CD4-positive, alpha-beta T cell (primary cell): ENCODE measurements at regions not wholly inside any gene's neighbourhood (a gene's known extent, or its start where the extent isn't known, plus 50 kb on each side); places are given as distances from the start of the nearest gene placed in this dataset.

ENCODE experiments used
- ATAC-seq: fragments of 200-7000 bp; cut with Tn5 transposase; one replicate; pipeline ENCODE4 v1.10.0; 2022; ENCODE audit warnings: mild to moderate bottlenecking; ENCODE audit not compliant: poor library complexity
- CTCF ChIA-PET: fragments of 350-600 bp; sonication (Branson Sonifier 250); formaldehyde crosslinking; loops from one replicate; lab custom pipeline; 2021; ENCODE audit warnings: antibody characterized with exemption, inconsistent platforms; lab: Charles Lee
- POLR2A ChIA-PET: fragments of 350-600 bp; sonication (Branson Sonifier 250); formaldehyde crosslinking; loops from one replicate; lab custom pipeline; 2021; ENCODE audit warnings: antibody characterized with exemption, inconsistent platforms; lab: Charles Lee
- DNase-seq, 14 experiments: peaks; one replicate each; pipeline ENCODE4 v3.0.0-alpha.2; 2013 to 2020; ENCODE audit warnings: mixed read lengths in 2 of 14
- H3K27ac ChIP-seq, 2 donors: one replicate each; pipeline versions ENCODE4 v1.5.1 to v1.7.0; 2013; ENCODE audit warnings: low read length in 2 of 2, low read depth in 1 of 2, mild to moderate bottlenecking in 1 of 2
- H3K27me3 ChIP-seq, 2 experiments: 1 replicate in 1 of 2; 2 replicates in 1 of 2; pipeline versions ENCODE4 v1.6.1 to v1.7.0; 2013; ENCODE audit warnings: low read length in 2 of 2, control low read depth in 1 of 2, mild to moderate bottlenecking in 1 of 2, moderate library complexity in 1 of 2; ENCODE audit not compliant: insufficient read depth in 2 of 2, control insufficient read depth in 1 of 2
- H3K36me3 ChIP-seq: one replicate; pipeline ENCODE4 v1.6.1; 2013; ENCODE audit warnings: low read length, control low read depth; ENCODE audit not compliant: insufficient read depth
- H3K4me1 ChIP-seq: one replicate; pipeline ENCODE4 v1.6.1; 2013; ENCODE audit warnings: low read length, control low read depth; ENCODE audit not compliant: insufficient read depth
- H3K4me3 ChIP-seq: one replicate; pipeline ENCODE4 v1.5.1; 2013; ENCODE audit warnings: mild to moderate bottlenecking, low read length, moderate library complexity
- H3K9me3 ChIP-seq, 2 experiments: 1 replicate in 1 of 2; 2 replicates in 1 of 2; pipeline versions ENCODE4 v1.6.1 to v1.7.0; 2013; ENCODE audit warnings: low read length in 2 of 2, mild to moderate bottlenecking in 2 of 2, control low read depth in 1 of 2, moderate library complexity in 1 of 2; ENCODE audit not compliant: control insufficient read depth in 1 of 2, insufficient read depth in 1 of 2
- H3K27ac Mint-ChIP-seq: one replicate; pipeline ENCODE4 v1.8.0; 2020; ENCODE audit warnings: mixed read lengths
- H3K27me3 Mint-ChIP-seq: one replicate; pipeline ENCODE4 v1.8.0; 2021; ENCODE audit warnings: mixed read lengths
- H3K36me3 Mint-ChIP-seq: one replicate; pipeline ENCODE4 v1.8.0; 2021; ENCODE audit warnings: low read depth, mixed read lengths
- H3K4me1 Mint-ChIP-seq: one replicate; pipeline ENCODE4 v1.8.0; 2021; ENCODE audit warnings: low read depth, mixed read lengths
- H3K4me3 Mint-ChIP-seq: one replicate; pipeline ENCODE4 v1.8.0; 2020; ENCODE audit warnings: mild to moderate bottlenecking, mixed read lengths
- H3K9me3 Mint-ChIP-seq: one replicate; pipeline ENCODE4 v1.8.0; 2020; ENCODE audit warnings: mixed read lengths
- intact Hi-C, 2 experiments: fragments of 100-400 bp; cut with DNase I in 1 of 2; cut with micrococcal nuclease in 1 of 2; formaldehyde crosslinking; loops; one replicate each; pipeline versions ENCODE4 v1.15.1 to v1.9.0; 2023 to 2025; cut with DNase I, micrococcal nuclease
- TF ChIP-seq, protein P1 (sequence below): fragments of 200-600 bp; IDR thresholded peaks from one replicate; pipeline ENCODE4 v1.8.0; 2022; ENCODE audit warnings: antibody characterized with exemption, mild to moderate bottlenecking

DNA sequence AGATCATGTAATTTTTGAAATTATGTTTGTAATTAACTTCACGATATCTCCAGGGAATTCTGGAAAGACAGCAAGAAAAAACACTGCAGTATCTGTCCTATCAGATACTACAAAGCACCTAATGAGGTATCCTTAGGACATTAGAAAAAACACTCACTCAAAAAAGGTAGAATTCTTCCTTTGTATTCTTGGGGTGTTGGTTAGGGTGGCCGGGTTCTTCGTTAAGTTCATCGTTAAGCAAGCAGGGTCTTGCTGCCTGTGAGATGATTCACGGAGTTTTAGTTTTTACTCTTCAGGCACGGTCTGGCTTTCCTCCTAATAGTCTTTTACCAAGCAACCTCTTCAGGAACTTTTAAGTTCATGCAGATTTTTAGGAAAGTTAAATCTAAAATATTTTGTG is 91.4 kb upstream of the IRX4 start:
- no peak overlapping the region for H3K4me3 ChIP-seq
- Mint-ChIP-seq H3K36me3 (no peaks in the 10 kb centered on the region), H3K27ac (no peak overlapping the region), H3K4me1 (no peaks in the 10 kb centered on the region), H3K9me3 (no peaks in the 10 kb centered on the region), H3K27me3 (peaks cover 31% of the 10 kb centered on the region), H3K4me3 (no peak overlapping the region)
- intact Hi-C loops, result no loop called here
- peaks cover 4 to 6% of the 10 kb centered on the region in 2 experiments for H3K27me3 ChIP-seq
- H3K4me1 ChIP-seq, result no peaks in the 10 kb centered on the region
- DNase-seq (no peak), ATAC-seq (no peak)
- H3K36me3 ChIP-seq, result no peaks in the 10 kb centered on the region
- TF ChIP-seq, protein P1, sequence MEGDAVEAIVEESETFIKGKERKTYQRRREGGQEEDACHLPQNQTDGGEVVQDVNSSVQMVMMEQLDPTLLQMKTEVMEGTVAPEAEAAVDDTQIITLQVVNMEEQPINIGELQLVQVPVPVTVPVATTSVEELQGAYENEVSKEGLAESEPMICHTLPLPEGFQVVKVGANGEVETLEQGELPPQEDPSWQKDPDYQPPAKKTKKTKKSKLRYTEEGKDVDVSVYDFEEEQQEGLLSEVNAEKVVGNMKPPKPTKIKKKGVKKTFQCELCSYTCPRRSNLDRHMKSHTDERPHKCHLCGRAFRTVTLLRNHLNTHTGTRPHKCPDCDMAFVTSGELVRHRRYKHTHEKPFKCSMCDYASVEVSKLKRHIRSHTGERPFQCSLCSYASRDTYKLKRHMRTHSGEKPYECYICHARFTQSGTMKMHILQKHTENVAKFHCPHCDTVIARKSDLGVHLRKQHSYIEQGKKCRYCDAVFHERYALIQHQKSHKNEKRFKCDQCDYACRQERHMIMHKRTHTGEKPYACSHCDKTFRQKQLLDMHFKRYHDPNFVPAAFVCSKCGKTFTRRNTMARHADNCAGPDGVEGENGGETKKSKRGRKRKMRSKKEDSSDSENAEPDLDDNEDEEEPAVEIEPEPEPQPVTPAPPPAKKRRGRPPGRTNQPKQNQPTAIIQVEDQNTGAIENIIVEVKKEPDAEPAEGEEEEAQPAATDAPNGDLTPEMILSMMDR, result no peak
- no peak overlapping the region for H3K27ac ChIP-seq
- ChIA-PET POLR2A (no interaction called here), CTCF (no interaction called here)
- H3K9me3 ChIP-seq, result no peaks in the 10 kb centered on the region

DNA sequence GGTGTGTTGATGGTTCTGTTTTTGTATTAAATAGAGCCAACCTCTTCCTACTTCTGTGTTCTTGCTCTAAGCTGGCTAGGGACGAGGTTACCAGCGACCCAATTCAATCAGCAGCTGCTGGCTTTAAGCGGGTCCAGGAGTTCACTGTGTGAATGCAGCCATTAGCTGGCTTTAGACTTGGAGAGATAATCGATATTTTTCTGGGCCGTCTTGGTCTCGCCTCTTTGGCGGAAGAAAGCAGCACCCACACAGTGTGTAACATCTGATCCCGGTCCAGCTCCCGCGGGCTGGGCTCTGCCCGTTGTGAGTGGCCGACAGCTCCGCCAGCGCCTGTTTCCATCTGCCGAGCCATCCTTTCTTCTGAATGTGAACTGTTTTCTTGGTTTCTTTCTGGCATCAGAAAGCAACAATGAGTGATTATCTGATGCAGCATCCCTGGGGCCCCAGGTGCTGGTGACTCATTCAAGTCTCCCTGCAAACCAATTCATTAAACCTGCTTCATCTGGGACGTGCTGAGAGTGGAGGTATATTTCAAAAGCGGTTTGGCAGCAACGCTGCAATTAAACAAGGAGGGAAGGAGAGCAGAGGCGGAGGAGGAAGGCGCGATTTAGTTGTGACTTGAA is 90.8 kb upstream of the IRX4 start:
- no peak overlapping the region for H3K27ac Mint-ChIP-seq
- no peaks in the 10 kb centered on the region for H3K9me3 ChIP-seq
- peaks cover 4 to 5% of the 10 kb centered on the region in 2 experiments for H3K27me3 ChIP-seq
- no peak for ATAC-seq
- CTCF ChIA-PET, result no interaction called here
- POLR2A ChIA-PET, result no interaction called here
- no peaks in the 10 kb centered on the region for H3K9me3 Mint-ChIP-seq
- H3K36me3 Mint-ChIP-seq, result no peaks in the 10 kb centered on the region
- H3K36me3 ChIP-seq, result no peaks in the 10 kb centered on the region
- H3K4me1 Mint-ChIP-seq, result no peaks in the 10 kb centered on the region
- H3K27ac ChIP-seq, result no peak overlapping the region
- TF ChIP-seq, protein P1, result no peak
- intact Hi-C loops, result no loop called here
- H3K4me3 Mint-ChIP-seq, result no peak overlapping the region
- no peaks in the 10 kb centered on the region for H3K4me1 ChIP-seq
- H3K4me3 ChIP-seq, result no peak overlapping the region
- H3K27me3 Mint-ChIP-seq, result peaks cover 31% of the 10 kb centered on the region
- DNase-seq, result no peak

DNA sequence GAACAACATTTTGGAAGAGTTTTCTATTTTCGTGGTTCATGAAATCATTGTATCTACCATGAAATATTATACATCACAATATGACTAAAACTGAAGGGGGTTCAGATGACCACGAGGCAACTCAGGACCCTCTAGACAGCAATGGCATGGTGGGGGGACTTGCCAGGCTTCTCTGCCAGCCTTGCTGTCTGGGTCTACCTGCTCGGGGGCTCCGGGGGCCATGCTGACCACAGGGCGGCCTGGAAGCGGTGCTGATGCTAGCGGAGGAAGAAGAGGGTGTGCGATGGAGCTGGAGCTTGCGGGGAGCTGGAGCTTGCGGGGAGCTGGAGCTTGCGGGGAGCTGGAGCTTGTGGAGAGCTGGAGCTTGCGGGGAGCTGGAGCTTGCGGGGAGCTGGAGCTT is 89.2 kb upstream of the IRX4 start:
- intact Hi-C loops, result no loop called here
- no peaks in the 10 kb centered on the region for H3K9me3 ChIP-seq
- peaks cover 0 to 7% of the 10 kb centered on the region in 2 experiments for H3K27me3 ChIP-seq
- ATAC-seq, result no peak
- H3K4me3 Mint-ChIP-seq, result no peak overlapping the region
- peaks cover 31% of the 10 kb centered on the region for H3K27me3 Mint-ChIP-seq
- H3K4me1 ChIP-seq, result no peaks in the 10 kb centered on the region
- no peaks in the 10 kb centered on the region for H3K36me3 Mint-ChIP-seq
- no peak overlapping the region for H3K4me3 ChIP-seq
- DNase-seq, result no peak
- no peak overlapping the region for H3K27ac ChIP-seq
- TF ChIP-seq, protein P1, result no peak
- H3K9me3 Mint-ChIP-seq, result no peaks in the 10 kb centered on the region
- ChIA-PET POLR2A (no interaction called here), CTCF (no interaction called here)
- no peaks in the 10 kb centered on the region for H3K4me1 Mint-ChIP-seq
- no peaks in the 10 kb centered on the region for H3K36me3 ChIP-seq
- H3K27ac Mint-ChIP-seq, result no peak overlapping the region
